VCaP (cell line): ENCODE measurements at regions not wholly inside any gene's neighbourhood (a gene's known extent, or its start where the extent isn't known, plus 50 kb on each side); places are given as distances from the start of the nearest gene placed in this dataset.
A peak's percentile ranks its signal among the peaks of the same experiment; 100 is the strongest.

Experiments
- H3K27ac ChIP-seq: fragments of 450-650 bp; 2 replicates; pipeline ENCODE4 v1.5.1; 2017
- TF ChIP-seq, protein P1 (sequence below): fragments of 450-650 bp; conservative IDR thresholded peaks from 2 replicates; pipeline ENCODE4 v1.5.1; 2017; ENCODE audit warnings: mild to moderate bottlenecking, moderate library complexity

DNA sequence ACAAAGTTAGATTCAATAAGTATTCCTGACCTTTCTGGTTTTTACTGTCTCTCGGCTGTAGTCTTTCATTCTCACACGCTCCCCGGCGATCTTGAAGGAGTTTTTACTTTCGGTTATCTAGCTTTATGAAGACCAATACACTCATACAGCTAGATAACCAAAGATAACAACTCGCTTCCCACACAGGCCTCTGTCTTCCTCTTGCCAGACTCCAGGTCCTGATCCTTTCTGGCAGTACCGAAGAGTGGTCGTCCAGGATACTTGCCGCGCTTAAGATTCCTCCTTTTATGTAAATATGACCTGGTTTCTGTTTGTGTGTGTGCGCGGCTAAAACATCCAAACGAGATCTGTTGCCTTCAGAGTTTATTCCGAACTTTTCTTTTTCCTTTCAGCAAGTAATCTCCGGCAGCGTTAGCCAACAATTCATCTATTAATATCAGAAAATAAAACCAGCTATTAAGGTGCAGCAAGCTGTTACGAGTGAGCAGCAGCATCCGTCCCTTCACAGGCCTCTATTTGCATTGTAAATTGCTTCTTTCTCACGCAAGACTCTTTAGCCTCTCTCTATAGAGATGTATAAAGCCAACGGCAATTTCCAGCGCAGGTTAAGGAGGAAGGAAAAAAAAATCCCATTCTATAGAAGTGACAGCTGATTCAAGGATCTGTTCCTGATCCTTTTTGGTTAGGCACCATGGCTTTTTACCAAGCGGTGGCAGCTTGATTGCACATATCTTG lies 216.1 kb downstream of the MEF2C start:
- H3K27ac ChIP-seq, result peak overlapping the region; percentile 17; the same call in 1 of the 2 replicates
- TF ChIP-seq, protein P1, sequence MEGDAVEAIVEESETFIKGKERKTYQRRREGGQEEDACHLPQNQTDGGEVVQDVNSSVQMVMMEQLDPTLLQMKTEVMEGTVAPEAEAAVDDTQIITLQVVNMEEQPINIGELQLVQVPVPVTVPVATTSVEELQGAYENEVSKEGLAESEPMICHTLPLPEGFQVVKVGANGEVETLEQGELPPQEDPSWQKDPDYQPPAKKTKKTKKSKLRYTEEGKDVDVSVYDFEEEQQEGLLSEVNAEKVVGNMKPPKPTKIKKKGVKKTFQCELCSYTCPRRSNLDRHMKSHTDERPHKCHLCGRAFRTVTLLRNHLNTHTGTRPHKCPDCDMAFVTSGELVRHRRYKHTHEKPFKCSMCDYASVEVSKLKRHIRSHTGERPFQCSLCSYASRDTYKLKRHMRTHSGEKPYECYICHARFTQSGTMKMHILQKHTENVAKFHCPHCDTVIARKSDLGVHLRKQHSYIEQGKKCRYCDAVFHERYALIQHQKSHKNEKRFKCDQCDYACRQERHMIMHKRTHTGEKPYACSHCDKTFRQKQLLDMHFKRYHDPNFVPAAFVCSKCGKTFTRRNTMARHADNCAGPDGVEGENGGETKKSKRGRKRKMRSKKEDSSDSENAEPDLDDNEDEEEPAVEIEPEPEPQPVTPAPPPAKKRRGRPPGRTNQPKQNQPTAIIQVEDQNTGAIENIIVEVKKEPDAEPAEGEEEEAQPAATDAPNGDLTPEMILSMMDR, result no peak

- H3K27ac ChIP-seq, result no peak overlapping the region
- TF ChIP-seq, protein P1, result no peak
These were observed 217.2 kb downstream of the MEF2C start for GRCh38 chr5:88665750-88666215.

DNA sequence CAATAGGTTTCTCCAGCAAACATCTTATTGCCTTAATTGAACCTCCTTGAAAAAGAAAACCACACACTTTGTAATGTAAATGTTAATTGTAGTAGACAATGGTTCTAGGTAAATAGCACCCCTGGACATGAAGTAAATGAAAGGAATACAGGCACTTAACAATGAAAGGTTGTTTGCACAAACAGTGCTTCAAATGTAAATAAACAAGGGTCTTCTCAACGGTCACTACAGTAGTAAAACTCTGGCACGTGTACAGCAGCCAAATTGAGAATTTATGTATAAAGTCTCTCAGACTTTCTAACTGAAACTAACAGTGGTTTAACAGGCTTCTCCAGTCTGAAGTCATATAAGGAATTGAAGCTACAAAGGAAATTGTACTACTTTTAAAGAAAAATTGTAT lies 218.3 kb downstream of the MEF2C start:
- no peak overlapping the region for H3K27ac ChIP-seq
- TF ChIP-seq, protein P1, result no peak

- TF ChIP-seq, protein P1, result no peak
- H3K27ac ChIP-seq, result no peak overlapping the region
These were observed 219.2 kb downstream of the MEF2C start for GRCh38 chr5:88663793-88664216.

DNA sequence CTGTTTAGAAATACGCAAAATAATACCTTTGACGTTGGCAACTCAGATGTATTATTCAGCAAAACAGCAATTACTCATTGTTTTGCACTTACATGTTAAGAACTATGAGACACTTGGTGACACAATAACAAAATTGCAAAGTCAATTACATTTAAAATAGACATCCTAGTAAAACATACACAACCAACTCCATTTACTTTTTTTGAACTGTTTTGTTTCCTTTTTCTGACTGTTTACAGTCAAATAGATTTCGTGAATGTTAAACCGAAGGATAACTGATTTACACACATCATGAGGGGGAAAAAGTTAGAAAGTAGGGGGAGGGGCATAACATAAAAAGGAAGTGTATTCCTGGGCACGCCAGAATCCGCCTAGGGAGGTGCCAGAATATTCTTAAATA lies 220.1 kb downstream of the MEF2C start:
- TF ChIP-seq, protein P1, result no peak
- H3K27ac ChIP-seq, result no peak overlapping the region

GRCh38 chr5:88661806-88662207 lies 221.2 kb downstream of the MEF2C start:
- TF ChIP-seq, protein P1, result no peak
- H3K27ac ChIP-seq, result peak overlapping the region; percentile 67

DNA sequence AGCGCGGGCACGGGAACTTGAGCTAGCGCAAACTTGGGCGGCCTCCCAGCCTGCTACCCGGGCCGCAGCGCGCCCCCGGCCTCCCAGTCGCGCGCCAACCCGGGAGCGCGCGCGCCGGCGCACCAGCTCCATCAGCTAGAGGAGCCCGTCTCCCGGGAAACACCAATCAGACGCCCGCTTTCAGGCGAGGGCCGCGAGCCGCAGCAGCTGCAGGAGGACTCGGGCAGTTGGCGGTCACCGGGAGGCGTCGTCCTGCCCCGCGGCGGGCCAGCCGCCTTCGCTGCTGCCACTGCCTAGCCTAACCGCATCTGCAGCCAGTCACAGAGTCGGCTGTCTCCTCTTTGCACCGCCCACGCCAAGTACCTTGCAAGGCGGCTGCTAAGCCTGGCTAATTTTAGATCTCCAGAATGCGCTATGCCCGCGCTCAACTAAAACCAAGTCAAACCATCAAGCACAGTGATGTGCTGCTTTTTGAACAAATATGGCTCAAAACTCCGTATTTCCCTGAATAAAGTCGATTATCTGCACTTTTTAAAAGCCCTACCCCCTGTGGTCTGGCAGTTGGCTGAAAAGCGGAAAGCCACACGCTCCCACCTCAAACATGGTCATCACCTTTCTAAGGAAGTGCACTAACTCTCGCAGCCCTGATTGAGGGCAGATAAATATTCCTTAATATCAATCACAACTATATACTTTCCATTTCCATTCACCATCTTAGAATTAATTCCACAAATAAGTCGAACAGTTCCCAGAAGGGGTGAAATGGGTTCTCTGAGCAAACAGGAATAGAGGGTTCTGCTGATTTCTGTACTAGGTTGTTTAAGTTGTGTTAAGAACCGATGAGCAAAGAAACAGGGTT lies 221.8 kb downstream of the MEF2C start:
- TF ChIP-seq, protein P1, result no peak
- H3K27ac ChIP-seq, result peak overlapping the region; percentile 67
